Vagina (tissue), 2 donors: ENCODE measurements at regions not wholly inside any gene's neighbourhood (a gene's known extent, or its start where the extent isn't known, plus 50 kb on each side); places are given as distances from the start of the nearest gene placed in this dataset.

ENCODE experiments used
- POLR2A ChIP-seq, 2 donors: fragments of 450-650 bp; IDR thresholded peaks; one replicate each; pipeline ENCODE4 v1.6.1; 2017; ENCODE audit warnings: antibody characterized with exemption in 2 of 2, mild to moderate bottlenecking in 2 of 2, moderate library complexity in 2 of 2
- POLR2AphosphoS5 ChIP-seq, 2 donors: sonication (generic); formaldehyde crosslinking; IDR thresholded peaks; one replicate each; pipeline ENCODE4 v1.9.0; 2017; ENCODE audit warnings: antibody characterized with exemption in 2 of 2, mild to moderate bottlenecking in 2 of 2, low read depth in 1 of 2; ENCODE audit not compliant: insufficient read depth in 1 of 2
- TF ChIP-seq, protein P1 (sequence below), 3 experiments: fragments of 450-650 bp in 2 of 3; fragments of 200-600 bp in 1 of 3; sonication (generic) in 1 of 3; IDR thresholded peaks; one replicate each; pipeline ENCODE4 v1.5.1; 2017 to 2019; ENCODE audit warnings: antibody characterized with exemption in 3 of 3, mild to moderate bottlenecking in 2 of 3, moderate library complexity in 2 of 3

- TF ChIP-seq, protein P1, sequence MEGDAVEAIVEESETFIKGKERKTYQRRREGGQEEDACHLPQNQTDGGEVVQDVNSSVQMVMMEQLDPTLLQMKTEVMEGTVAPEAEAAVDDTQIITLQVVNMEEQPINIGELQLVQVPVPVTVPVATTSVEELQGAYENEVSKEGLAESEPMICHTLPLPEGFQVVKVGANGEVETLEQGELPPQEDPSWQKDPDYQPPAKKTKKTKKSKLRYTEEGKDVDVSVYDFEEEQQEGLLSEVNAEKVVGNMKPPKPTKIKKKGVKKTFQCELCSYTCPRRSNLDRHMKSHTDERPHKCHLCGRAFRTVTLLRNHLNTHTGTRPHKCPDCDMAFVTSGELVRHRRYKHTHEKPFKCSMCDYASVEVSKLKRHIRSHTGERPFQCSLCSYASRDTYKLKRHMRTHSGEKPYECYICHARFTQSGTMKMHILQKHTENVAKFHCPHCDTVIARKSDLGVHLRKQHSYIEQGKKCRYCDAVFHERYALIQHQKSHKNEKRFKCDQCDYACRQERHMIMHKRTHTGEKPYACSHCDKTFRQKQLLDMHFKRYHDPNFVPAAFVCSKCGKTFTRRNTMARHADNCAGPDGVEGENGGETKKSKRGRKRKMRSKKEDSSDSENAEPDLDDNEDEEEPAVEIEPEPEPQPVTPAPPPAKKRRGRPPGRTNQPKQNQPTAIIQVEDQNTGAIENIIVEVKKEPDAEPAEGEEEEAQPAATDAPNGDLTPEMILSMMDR (IDR thresholded peaks at IDR 0.05) = no peak
- TF ChIP-seq POLR2A (IDR thresholded peaks at IDR 0.05) (no peak), POLR2AphosphoS5 (IDR thresholded peaks at IDR 0.05; ENCODE audit: insufficient read depth in 1 of 2, low read depth in 1 of 2) (no peak)
These were observed 256.4 kb downstream of the ACKR3 start for GRCh38 chr2:236825989-236826510.
